ENCODE measurements at regions not wholly inside any gene's neighbourhood (a gene's known extent, or its start where the extent isn't known, plus 50 kb on each side); places are given as distances from the start of the nearest gene placed in this dataset.
"Not testable (repeated sequence)": the region's sequence is repeated elsewhere in the genome, so short reads cannot be mapped to it uniquely, and the experiment has no call there.

- H3K4me1 ChIP-seq (ENCODE audit: control insufficient read depth in 2 of 3, insufficient read depth in 2 of 3, low read depth in 1 of 3, low read length in 3 of 3) = no peaks in the 10 kb centered on the region
- DNase-seq (peak in 1 of 5 donors; percentile 30), FAIRE-seq (no peak)
- H3K27me3 ChIP-seq (ENCODE audit: control insufficient read depth, insufficient read depth, low read length) = no peaks in the 10 kb centered on the region
- no peaks in the 10 kb centered on the region for H3K9me3 ChIP-seq (ENCODE audit: control insufficient read depth in 2 of 3, insufficient read depth in 1 of 3, low read length in 3 of 3)
- H3K9ac ChIP-seq (ENCODE audit: low read length in 3 of 3) = no peak overlapping the region
- intact Hi-C loops (cut with DNase I) = no loop called here
- no peak overlapping the region for H3K4me3 ChIP-seq (ENCODE audit: low read length in 3 of 3)
- no peaks in the 10 kb centered on the region for H3K36me3 ChIP-seq (ENCODE audit: control insufficient read depth in 2 of 3, insufficient read depth in 3 of 3, low read length in 3 of 3)
- H3K27ac ChIP-seq (ENCODE audit: low read depth in 2 of 2, low read length in 2 of 2) = no peak overlapping the region
- TF ChIP-seq CTCF (IDR thresholded peaks at IDR 0.05; ENCODE audit: borderline replicate concordance, extremely low read depth, insufficient read depth) = no peak
Observed at GRCh38 chr1:81509594-81509993, 291.1 kb upstream of the ADGRL2 start.

- Histone ChIP-seq H3K27ac (ENCODE audit: low read depth in 2 of 2, low read length in 2 of 2) (no peak overlapping the region), H3K36me3 (ENCODE audit: control insufficient read depth in 2 of 3, insufficient read depth in 3 of 3, low read length in 3 of 3) (no peaks in the 10 kb centered on the region), H3K9ac (ENCODE audit: low read length in 3 of 3) (no peak overlapping the region), H3K4me3 (ENCODE audit: low read length in 3 of 3) (no peak overlapping the region), H3K4me1 (ENCODE audit: control insufficient read depth in 2 of 3, insufficient read depth in 2 of 3, low read depth in 1 of 3, low read length in 3 of 3) (no peaks in the 10 kb centered on the region), H3K27me3 (ENCODE audit: control insufficient read depth, insufficient read depth, low read length) (no peaks in the 10 kb centered on the region), H3K9me3 (ENCODE audit: control insufficient read depth in 2 of 3, insufficient read depth in 1 of 3, low read length in 3 of 3) (no peaks in the 10 kb centered on the region)
- no peak for TF ChIP-seq CTCF (IDR thresholded peaks at IDR 0.05; ENCODE audit: borderline replicate concordance, extremely low read depth, insufficient read depth)
- intact Hi-C loops (cut with DNase I) = no loop called here
- no peak for FAIRE-seq
- peak in 1 of 5 donors; percentile 21 for DNase-seq
Observed at GRCh38 chr1:81506699-81507098, 294.0 kb upstream of the ADGRL2 start.

DNA sequence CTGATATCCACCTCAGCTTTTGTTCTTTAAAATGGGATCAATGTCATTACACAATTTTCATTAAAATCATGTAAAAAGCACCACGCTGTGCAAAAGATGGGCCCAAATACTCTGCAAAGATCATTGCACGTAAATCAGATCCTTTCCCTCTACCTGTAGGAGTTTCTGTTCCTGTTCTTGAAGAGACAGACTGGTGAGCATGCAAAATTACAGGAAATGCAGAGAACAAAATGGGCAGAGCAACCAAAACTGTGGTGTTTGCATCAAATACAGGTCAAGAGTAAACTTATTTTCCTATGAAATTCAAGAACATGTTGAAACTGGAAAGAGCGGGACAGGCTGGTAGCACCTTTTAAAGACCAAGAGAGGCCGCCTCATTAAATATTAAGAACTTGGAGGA lies 294.9 kb upstream of the ADGRL2 start:
- no peak for FAIRE-seq
- DNase-seq = no peak
- H3K9ac ChIP-seq (ENCODE audit: low read length in 3 of 3) = no peak overlapping the region

DNA sequence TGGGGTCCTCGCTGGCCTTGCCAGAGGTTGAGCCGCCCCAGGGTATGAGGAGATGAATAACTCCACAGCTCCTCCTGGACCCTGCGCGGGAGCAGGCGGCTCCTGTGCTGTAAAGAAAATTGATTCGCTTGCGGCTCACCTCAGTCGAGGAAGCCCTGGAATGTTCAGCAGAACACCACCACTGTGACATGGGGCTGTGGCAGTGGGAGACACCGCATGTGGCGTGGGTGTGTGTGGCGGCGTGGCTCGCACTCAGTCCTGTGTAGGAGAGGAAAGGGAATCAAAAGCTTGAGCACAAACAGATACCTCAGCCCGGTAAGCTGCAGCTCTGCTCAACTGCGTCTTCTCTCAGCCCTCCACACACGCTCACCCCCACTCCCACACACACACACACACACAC lies 295.9 kb upstream of the ADGRL2 start:
- H3K4me3 ChIP-seq (ENCODE audit: low read length in 3 of 3); H3K27ac ChIP-seq (ENCODE audit: low read depth in 2 of 2, low read length in 2 of 2); H3K9ac ChIP-seq (ENCODE audit: low read length in 3 of 3); H3K27me3 ChIP-seq (ENCODE audit: control insufficient read depth, insufficient read depth, low read length); FAIRE-seq; H3K36me3 ChIP-seq (ENCODE audit: control insufficient read depth in 2 of 3, insufficient read depth in 3 of 3, low read length in 3 of 3); H3K4me1 ChIP-seq (ENCODE audit: control insufficient read depth in 2 of 3, insufficient read depth in 2 of 3, low read depth in 1 of 3, low read length in 3 of 3); H3K9me3 ChIP-seq (ENCODE audit: control insufficient read depth in 2 of 3, insufficient read depth in 1 of 3, low read length in 3 of 3); intact Hi-C loops (cut with DNase I); DNase-seq: not testable (repeated sequence)

More for the DNA sequence above, 294.9 kb upstream of the ADGRL2 start:
- Histone ChIP-seq H3K4me3 (ENCODE audit: low read length in 3 of 3) (no peak overlapping the region), H3K27me3 (ENCODE audit: control insufficient read depth, insufficient read depth, low read length) (no peaks in the 10 kb centered on the region), H3K9me3 (ENCODE audit: control insufficient read depth in 2 of 3, insufficient read depth in 1 of 3, low read length in 3 of 3) (no peaks in the 10 kb centered on the region), H3K4me1 (ENCODE audit: control insufficient read depth in 2 of 3, insufficient read depth in 2 of 3, low read depth in 1 of 3, low read length in 3 of 3) (no peaks in the 10 kb centered on the region), H3K36me3 (ENCODE audit: control insufficient read depth in 2 of 3, insufficient read depth in 3 of 3, low read length in 3 of 3) (no peaks in the 10 kb centered on the region), H3K27ac (ENCODE audit: low read depth in 2 of 2, low read length in 2 of 2) (no peak overlapping the region)
- intact Hi-C loops (cut with DNase I) = no loop called here
- no peak for TF ChIP-seq CTCF (IDR thresholded peaks at IDR 0.05; ENCODE audit: borderline replicate concordance, extremely low read depth, insufficient read depth)

DNA sequence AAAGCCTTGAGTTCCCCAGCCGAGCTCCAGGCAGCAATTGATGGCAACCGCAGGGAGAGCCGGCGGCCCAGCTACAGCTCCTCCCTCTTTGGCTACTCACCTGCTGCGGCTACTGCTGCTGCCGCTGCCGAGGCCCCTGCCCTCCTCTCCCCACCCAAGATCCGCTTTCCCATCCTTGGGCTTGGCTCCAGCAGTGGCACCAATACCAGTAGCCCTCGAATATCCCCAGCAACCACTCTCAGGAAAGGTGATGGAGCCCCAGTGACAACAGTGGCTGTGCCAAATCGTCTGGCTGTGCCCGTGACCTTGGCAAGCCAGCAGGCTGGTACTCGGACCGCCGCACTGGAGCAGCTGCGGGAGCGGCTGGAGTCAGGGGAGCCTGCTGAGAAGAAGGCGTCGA lies 298.0 kb upstream of the ADGRL2 start:
- DNase-seq; intact Hi-C loops (cut with DNase I); H3K27ac ChIP-seq (ENCODE audit: low read depth in 2 of 2, low read length in 2 of 2); FAIRE-seq; H3K36me3 ChIP-seq (ENCODE audit: control insufficient read depth in 2 of 3, insufficient read depth in 3 of 3, low read length in 3 of 3); H3K27me3 ChIP-seq (ENCODE audit: control insufficient read depth, insufficient read depth, low read length); H3K9me3 ChIP-seq (ENCODE audit: control insufficient read depth in 2 of 3, insufficient read depth in 1 of 3, low read length in 3 of 3); H3K9ac ChIP-seq (ENCODE audit: low read length in 3 of 3); H3K4me1 ChIP-seq (ENCODE audit: control insufficient read depth in 2 of 3, insufficient read depth in 2 of 3, low read depth in 1 of 3, low read length in 3 of 3); H3K4me3 ChIP-seq (ENCODE audit: low read length in 3 of 3): not testable (repeated sequence)

DNA sequence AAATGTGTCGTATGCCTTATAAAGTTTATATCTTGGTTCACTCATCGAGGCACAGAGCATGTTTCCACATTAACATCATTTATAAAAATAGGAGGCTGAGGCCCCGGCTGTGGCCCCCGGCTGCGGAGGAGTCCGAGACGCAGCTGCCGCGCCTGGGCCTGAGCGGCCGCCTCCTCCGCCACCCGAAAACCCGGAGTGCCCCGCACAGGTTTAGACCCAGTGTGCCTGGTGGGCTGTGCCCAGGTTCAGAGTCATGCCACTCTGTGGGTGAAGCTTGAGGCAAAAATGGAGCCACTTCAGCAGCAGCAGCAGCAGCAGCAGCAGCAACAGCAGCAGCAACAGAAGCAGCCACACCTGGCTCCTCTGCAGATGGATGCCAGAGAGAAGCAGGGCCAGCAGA lies 299.2 kb upstream of the ADGRL2 start:
- H3K4me3 ChIP-seq (ENCODE audit: low read length in 3 of 3); H3K27ac ChIP-seq (ENCODE audit: low read depth in 2 of 2, low read length in 2 of 2); H3K4me1 ChIP-seq (ENCODE audit: control insufficient read depth in 2 of 3, insufficient read depth in 2 of 3, low read depth in 1 of 3, low read length in 3 of 3); DNase-seq; H3K27me3 ChIP-seq (ENCODE audit: control insufficient read depth, insufficient read depth, low read length); H3K36me3 ChIP-seq (ENCODE audit: control insufficient read depth in 2 of 3, insufficient read depth in 3 of 3, low read length in 3 of 3); H3K9me3 ChIP-seq (ENCODE audit: control insufficient read depth in 2 of 3, insufficient read depth in 1 of 3, low read length in 3 of 3); intact Hi-C loops (cut with DNase I); H3K9ac ChIP-seq (ENCODE audit: low read length in 3 of 3); FAIRE-seq: not testable (repeated sequence)

Data from kidney (tissue), 13 donors.